ENCODE measurements at regions not wholly inside any gene's neighbourhood (a gene's known extent, or its start where the extent isn't known, plus 50 kb on each side); places are given as distances from the start of the nearest gene placed in this dataset.
A peak's percentile ranks its signal among the peaks of the same experiment; 100 is the strongest.

DNA sequence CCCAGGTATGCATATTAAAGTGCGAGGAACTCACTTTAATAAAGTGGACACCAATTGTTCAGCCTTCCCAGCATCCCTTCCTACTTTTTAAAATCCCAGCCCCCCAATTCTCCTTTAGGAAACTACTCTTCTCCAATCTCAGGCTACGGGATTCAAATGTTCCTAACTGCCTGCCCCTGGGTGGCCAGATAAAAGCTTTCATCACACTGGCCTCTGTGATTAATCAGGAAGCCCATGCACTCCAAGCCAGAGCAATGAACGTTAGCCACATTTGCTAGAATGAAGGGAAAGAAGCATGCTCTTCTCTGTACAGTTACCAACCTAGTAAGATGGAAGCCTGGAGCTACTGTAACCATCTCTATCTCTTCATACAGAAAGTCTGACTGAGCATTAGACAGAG is 250.3 kb upstream of the UBE2E2 start:
- TF ChIP-seq RARB (CRISPR knock-in tag; IDR thresholded peaks at IDR 0.05) (no peak), ZFP30 (CRISPR knock-in tag; IDR thresholded peaks at IDR 0.05) (no peak), ZNF8 (CRISPR knock-in tag; IDR thresholded peaks at IDR 0.05) (no peak), OSR1 (CRISPR knock-in tag; IDR thresholded peaks at IDR 0.05) (no peak), ISL1 (CRISPR knock-in tag; IDR thresholded peaks at IDR 0.05) (no peak), TCF4 (CRISPR knock-in tag; IDR thresholded peaks at IDR 0.05; ENCODE audit: borderline replicate concordance) (no peak), CSDC2 (CRISPR knock-in tag; IDR thresholded peaks at IDR 0.05) (no peak), GLIS3 (CRISPR knock-in tag; IDR thresholded peaks at IDR 0.05) (no peak), ZNF565 (CRISPR knock-in tag; conservative IDR thresholded peaks at IDR 0.05; ENCODE audit: low read depth) (no peak), SNAI2 (CRISPR knock-in tag; IDR thresholded peaks at IDR 0.05) (no peak)
- TF ChIP-seq, protein P1, sequence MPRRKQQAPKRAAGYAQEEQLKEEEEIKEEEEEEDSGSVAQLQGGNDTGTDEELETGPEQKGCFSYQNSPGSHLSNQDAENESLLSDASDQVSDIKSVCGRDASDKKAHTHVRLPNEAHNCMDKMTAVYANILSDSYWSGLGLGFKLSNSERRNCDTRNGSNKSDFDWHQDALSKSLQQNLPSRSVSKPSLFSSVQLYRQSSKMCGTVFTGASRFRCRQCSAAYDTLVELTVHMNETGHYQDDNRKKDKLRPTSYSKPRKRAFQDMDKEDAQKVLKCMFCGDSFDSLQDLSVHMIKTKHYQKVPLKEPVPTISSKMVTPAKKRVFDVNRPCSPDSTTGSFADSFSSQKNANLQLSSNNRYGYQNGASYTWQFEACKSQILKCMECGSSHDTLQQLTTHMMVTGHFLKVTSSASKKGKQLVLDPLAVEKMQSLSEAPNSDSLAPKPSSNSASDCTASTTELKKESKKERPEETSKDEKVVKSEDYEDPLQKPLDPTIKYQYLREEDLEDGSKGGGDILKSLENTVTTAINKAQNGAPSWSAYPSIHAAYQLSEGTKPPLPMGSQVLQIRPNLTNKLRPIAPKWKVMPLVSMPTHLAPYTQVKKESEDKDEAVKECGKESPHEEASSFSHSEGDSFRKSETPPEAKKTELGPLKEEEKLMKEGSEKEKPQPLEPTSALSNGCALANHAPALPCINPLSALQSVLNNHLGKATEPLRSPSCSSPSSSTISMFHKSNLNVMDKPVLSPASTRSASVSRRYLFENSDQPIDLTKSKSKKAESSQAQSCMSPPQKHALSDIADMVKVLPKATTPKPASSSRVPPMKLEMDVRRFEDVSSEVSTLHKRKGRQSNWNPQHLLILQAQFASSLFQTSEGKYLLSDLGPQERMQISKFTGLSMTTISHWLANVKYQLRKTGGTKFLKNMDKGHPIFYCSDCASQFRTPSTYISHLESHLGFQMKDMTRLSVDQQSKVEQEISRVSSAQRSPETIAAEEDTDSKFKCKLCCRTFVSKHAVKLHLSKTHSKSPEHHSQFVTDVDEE (CRISPR knock-in tag; IDR thresholded peaks at IDR 0.05): no peak

DNA sequence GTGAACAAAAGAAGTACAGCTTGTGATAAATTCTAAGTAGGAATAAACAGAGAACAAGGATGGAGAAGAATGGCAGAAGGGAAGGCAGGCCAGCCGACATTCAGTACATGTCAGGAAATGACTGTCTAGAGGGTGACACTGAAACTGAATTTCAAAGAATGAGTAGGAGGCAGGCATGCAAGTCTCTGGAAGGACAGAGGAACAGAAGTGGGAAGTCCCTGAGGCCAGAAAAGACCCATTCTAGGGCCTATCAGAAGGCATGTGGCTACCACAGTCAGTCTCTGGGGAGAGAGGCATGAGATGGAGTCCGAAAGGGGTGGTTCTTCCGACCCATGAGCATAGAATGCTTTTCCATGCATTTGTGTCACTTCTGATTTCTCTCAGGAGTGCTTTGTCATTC is 243.5 kb upstream of the UBE2E2 start:
- no peak for TF ChIP-seq ZNF8 (CRISPR knock-in tag; IDR thresholded peaks at IDR 0.05)
- no peak for TF ChIP-seq GLIS3 (CRISPR knock-in tag; IDR thresholded peaks at IDR 0.05)
- TF ChIP-seq TCF4 (CRISPR knock-in tag; IDR thresholded peaks at IDR 0.05; ENCODE audit: borderline replicate concordance): no peak
- TF ChIP-seq TOX (CRISPR knock-in tag; IDR thresholded peaks at IDR 0.05; ENCODE audit: borderline replicate concordance): no peak
- TF ChIP-seq, protein P2, sequence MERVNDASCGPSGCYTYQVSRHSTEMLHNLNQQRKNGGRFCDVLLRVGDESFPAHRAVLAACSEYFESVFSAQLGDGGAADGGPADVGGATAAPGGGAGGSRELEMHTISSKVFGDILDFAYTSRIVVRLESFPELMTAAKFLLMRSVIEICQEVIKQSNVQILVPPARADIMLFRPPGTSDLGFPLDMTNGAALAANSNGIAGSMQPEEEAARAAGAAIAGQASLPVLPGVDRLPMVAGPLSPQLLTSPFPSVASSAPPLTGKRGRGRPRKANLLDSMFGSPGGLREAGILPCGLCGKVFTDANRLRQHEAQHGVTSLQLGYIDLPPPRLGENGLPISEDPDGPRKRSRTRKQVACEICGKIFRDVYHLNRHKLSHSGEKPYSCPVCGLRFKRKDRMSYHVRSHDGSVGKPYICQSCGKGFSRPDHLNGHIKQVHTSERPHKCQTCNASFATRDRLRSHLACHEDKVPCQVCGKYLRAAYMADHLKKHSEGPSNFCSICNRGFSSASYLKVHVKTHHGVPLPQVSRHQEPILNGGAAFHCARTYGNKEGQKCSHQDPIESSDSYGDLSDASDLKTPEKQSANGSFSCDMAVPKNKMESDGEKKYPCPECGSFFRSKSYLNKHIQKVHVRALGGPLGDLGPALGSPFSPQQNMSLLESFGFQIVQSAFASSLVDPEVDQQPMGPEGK (CRISPR knock-in tag; IDR thresholded peaks at IDR 0.05; ENCODE audit: borderline replicate concordance): no peak
- TF ChIP-seq ZFP30 (CRISPR knock-in tag; IDR thresholded peaks at IDR 0.05): no peak
- no peak for TF ChIP-seq CSDC2 (CRISPR knock-in tag; IDR thresholded peaks at IDR 0.05)
- TF ChIP-seq, protein P3, sequence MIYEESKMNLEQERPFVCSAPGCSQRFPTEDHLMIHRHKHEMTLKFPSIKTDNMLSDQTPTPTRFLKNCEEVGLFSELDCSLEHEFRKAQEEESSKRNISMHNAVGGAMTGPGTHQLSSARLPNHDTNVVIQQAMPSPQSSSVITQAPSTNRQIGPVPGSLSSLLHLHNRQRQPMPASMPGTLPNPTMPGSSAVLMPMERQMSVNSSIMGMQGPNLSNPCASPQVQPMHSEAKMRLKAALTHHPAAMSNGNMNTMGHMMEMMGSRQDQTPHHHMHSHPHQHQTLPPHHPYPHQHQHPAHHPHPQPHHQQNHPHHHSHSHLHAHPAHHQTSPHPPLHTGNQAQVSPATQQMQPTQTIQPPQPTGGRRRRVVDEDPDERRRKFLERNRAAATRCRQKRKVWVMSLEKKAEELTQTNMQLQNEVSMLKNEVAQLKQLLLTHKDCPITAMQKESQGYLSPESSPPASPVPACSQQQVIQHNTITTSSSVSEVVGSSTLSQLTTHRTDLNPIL (CRISPR knock-in tag; IDR thresholded peaks at IDR 0.05; ENCODE audit: low read depth): no peak
- no peak for TF ChIP-seq ESRRG (CRISPR knock-in tag; IDR thresholded peaks at IDR 0.05)
- TF ChIP-seq, protein P1 (CRISPR knock-in tag; IDR thresholded peaks at IDR 0.05): no peak
- no peak for TF ChIP-seq ZFP3 (CRISPR knock-in tag; IDR thresholded peaks at IDR 0.05)
- no peak for TF ChIP-seq PPARA (CRISPR knock-in tag; IDR thresholded peaks at IDR 0.05; ENCODE audit: borderline replicate concordance)
- no peak for ATAC-seq

More for the DNA sequence above, 250.3 kb upstream of the UBE2E2 start:
- no peak for ATAC-seq

DNA sequence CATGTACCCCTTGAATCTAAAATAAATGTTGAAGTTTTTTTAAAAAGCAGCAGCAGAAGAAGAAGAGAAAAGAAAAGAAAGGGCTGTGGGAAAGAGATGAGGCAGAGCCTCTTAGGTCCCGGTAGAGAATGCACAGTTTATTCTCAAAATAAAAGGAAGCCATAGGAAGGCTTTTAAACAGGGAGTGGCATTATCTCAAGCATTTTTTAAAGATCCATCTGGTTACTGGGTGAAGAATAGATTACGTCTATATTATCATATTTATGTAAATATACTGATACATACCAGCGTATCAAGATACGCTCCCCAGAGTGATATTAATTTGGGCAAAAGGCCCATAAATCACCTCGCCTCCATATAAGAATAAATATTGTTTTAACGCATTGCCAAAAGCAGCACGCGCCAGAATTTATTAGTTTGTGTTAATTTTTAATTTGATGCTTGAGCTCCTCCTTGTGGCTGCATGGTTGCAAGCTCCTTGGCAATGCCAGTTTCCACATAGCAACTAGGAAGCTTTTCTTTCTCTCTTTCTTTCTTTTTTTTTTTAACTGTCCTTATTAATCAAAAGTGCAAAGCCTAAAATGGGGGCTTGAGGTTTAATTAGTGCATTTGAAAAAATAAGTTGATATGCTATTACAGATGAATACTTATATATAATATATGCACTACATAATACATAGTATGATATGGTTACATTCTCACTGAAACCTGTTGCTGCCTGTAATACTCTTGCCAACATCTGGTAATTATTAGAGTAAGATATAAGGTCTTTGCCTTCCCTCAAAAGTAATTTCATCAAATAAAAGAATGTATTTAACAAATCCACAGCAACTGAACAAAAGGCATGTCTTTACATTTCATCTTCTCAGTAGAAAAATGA is 242.8 kb upstream of the UBE2E2 start:
- TF ChIP-seq ZNF565 (CRISPR knock-in tag; conservative IDR thresholded peaks at IDR 0.05; ENCODE audit: low read depth) (no peak), TCF4 (CRISPR knock-in tag; IDR thresholded peaks at IDR 0.05; ENCODE audit: borderline replicate concordance) (peak; percentile 40; the same call in 1 of the 2 replicates), ZFP30 (CRISPR knock-in tag; IDR thresholded peaks at IDR 0.05) (no peak)
- ATAC-seq: peak; percentile 74

DNA sequence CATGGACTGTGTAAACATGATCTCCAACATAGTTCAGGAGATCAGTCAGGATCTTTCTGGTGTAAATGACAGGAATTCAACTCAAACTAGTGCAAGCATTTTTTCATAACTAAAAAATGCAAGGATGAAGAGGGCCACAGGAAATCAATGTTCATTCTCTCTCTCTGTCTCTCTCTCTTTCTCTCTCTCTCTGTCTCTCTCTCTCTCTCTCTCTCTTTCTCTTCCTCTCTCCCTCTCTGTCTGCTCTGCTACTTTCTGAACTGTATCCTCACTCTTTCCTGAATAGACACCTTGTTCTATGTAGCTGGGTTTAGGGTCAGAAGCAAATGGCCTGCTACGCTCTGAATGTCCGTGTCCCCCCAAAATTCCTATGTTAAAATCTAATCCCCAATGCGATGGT is 240.9 kb upstream of the UBE2E2 start:
- TF ChIP-seq ZNF70 (CRISPR knock-in tag; IDR thresholded peaks at IDR 0.05) (no peak), ESRRG (CRISPR knock-in tag; IDR thresholded peaks at IDR 0.05) (no peak), TCF4 (CRISPR knock-in tag; IDR thresholded peaks at IDR 0.05; ENCODE audit: borderline replicate concordance) (no peak), CSDC2 (CRISPR knock-in tag; IDR thresholded peaks at IDR 0.05) (no peak), ARNTL (CRISPR knock-in tag; IDR thresholded peaks at IDR 0.05; ENCODE audit: borderline replicate concordance, low read depth) (no peak), PPARA (CRISPR knock-in tag; IDR thresholded peaks at IDR 0.05; ENCODE audit: borderline replicate concordance) (no peak), ZFP30 (CRISPR knock-in tag; IDR thresholded peaks at IDR 0.05) (no peak), OSR1 (CRISPR knock-in tag; IDR thresholded peaks at IDR 0.05) (no peak), RARB (CRISPR knock-in tag; IDR thresholded peaks at IDR 0.05) (no peak), GLIS3 (CRISPR knock-in tag; IDR thresholded peaks at IDR 0.05) (no peak)
- TF ChIP-seq, protein P3 (CRISPR knock-in tag; IDR thresholded peaks at IDR 0.05; ENCODE audit: low read depth): no peak
- no peak for ATAC-seq

Measured in SK-N-SH treated with all-trans-retinoic acid at 6 μM for 48 hours (cell line).